Esophagus (tissue), 2 donors: ENCODE measurements at regions not wholly inside any gene's neighbourhood (a gene's known extent, or its start where the extent isn't known, plus 50 kb on each side); places are given as distances from the start of the nearest gene placed in this dataset.

Source experiments
- H3K27ac ChIP-seq, 2 donors: one replicate each; pipeline ENCODE4 v1.5.1; 2013; ENCODE audit warnings: low read depth in 2 of 2, mild to moderate bottlenecking in 2 of 2, inconsistent platforms in 1 of 2, low read length in 1 of 2, moderate library complexity in 1 of 2
- H3K27me3 ChIP-seq, 2 donors: one replicate each; pipeline ENCODE4 v1.6.1; 2013; ENCODE audit warnings: low read length in 2 of 2, control low read depth in 1 of 2, mild to moderate bottlenecking in 1 of 2; ENCODE audit not compliant: insufficient read depth in 2 of 2, control insufficient read depth in 1 of 2
- H3K36me3 ChIP-seq, 2 donors: one replicate each; pipeline ENCODE4 v1.6.1; 2013; ENCODE audit warnings: low read length in 1 of 2; ENCODE audit not compliant: control insufficient read depth in 2 of 2, insufficient read depth in 2 of 2
- H3K4me1 ChIP-seq, 2 donors: one replicate each; pipeline ENCODE4 v1.6.1; 2013; ENCODE audit warnings: low read length in 1 of 2; ENCODE audit not compliant: control insufficient read depth in 2 of 2, insufficient read depth in 2 of 2
- H3K4me3 ChIP-seq, 2 donors: one replicate each; pipeline ENCODE4 v1.5.1; 2013; ENCODE audit warnings: low read length in 2 of 2, mild to moderate bottlenecking in 2 of 2, low read depth in 1 of 2, moderate library complexity in 1 of 2
- H3K9me3 ChIP-seq, 2 donors: one replicate each; pipeline ENCODE4 v1.6.1; 2013; ENCODE audit warnings: mild to moderate bottlenecking in 2 of 2, low read depth in 1 of 2, low read length in 1 of 2, moderate library complexity in 1 of 2; ENCODE audit not compliant: control insufficient read depth in 2 of 2, insufficient read depth in 1 of 2
- WGBS, 2 donors: extraction: QIAGEN DNeasy Blood & Tissue Kit; methylation state at CpG; one replicate each; pipeline ENCODE4 v1.1.7; 2013; 5-methylcytosine and 5-hydroxymethylcytosine counted together
- donor health status: healthy with polysubstance abuse.
- donor health status: Bipolar disorder and iron deficiency.

DNA sequence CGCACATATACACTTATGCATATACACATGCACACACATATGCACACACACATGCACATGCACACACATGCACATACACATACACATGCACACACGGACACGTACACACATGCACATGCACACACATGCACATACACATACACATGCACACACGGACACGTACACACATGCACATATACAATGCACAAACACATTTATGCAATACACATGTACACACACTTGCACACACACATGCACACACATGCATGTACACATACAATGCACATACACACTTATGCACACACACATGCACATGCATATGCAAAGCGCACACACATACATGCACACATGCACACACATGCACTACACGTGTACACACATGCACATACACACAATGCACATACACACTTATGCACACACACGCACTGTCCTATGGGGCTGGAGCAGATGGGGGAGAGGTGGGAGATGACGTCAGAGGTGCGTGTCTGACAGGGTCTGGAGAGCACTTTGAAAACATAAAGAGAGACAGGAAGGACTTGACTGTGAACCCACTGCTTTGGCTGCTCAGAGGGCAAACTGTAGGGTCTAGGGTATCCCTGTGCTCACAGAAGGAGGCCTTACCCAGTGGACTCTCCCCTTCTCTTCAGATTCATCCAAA lies 108.2 kb downstream of the UQCRFS1 start:
- H3K9me3 ChIP-seq, result no peaks in the 10 kb centered on the region
- H3K27me3 ChIP-seq, result no peaks in the 10 kb centered on the region
- H3K36me3 ChIP-seq, result no peaks in the 10 kb centered on the region
- H3K27ac ChIP-seq, result no peak overlapping the region
- no peak overlapping the region for H3K4me3 ChIP-seq
- peaks cover 0 to 2% of the 10 kb centered on the region in 2 donors for H3K4me1 ChIP-seq
- WGBS, 2 donors, result 90 to 93% methylated on average over 10 of the region's 10 CpGs

DNA sequence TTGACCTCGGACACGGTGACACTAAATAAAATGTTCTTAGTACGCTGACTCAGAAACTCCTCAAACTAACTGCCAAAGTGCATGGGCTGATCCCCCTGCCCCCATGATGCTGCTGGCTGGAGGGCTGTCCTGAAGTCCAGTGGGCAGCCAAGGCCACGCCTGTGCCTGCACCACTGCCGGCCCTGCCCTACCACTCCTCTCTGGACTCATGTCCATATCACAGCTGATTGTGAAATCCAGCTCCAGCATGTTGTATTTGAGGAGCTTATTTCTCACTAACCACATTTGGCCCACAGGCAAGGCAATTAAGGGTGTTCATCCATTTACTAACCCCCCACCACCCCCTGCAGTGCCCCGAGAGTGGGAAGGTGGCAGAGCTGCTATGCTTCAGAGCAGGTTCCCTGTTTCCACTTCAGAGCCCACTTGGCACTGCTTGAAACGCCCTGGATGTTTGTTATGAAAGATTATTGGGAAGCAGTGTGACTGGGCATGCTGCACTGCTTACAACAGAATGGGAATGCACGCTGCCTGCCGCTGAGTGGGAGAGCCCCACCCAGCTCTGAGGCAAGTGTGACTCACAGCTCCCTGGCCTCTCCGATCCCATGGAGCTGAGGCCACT lies 114.0 kb downstream of the UQCRFS1 start:
- WGBS, 2 donors, result 35 to 46% methylated on average over 10 of the region's 10 CpGs
- H3K27ac ChIP-seq, result peak overlapping the region; percentile 83 to 87
- H3K36me3 ChIP-seq, result no peaks in the 10 kb centered on the region
- no peaks in the 10 kb centered on the region for H3K27me3 ChIP-seq
- no peak overlapping the region for H3K4me3 ChIP-seq
- H3K9me3 ChIP-seq, result no peaks in the 10 kb centered on the region
- peaks cover 0 to 9% of the 10 kb centered on the region in 2 donors for H3K4me1 ChIP-seq

GRCh38 chr19:29098091-29098490 lies 114.9 kb downstream of the UQCRFS1 start:
- Histone ChIP-seq H3K4me3 (no peak overlapping the region), H3K9me3 (no peaks in the 10 kb centered on the region), H3K27ac (no peak overlapping the region), H3K4me1 (peaks cover 0 to 9% of the 10 kb centered on the region in 2 donors), H3K36me3 (no peaks in the 10 kb centered on the region), H3K27me3 (no peaks in the 10 kb centered on the region)
- whole genome bisulfite sequencing, 2 donors, result 59 to 65% methylated on average over 8 of the region's 8 CpGs

GRCh38 chr19:29096896-29097295 lies 116.1 kb downstream of the UQCRFS1 start:
- WGBS, 2 donors, result 64 to 73% methylated on average over 2 of the region's 2 CpGs
- Histone ChIP-seq H3K9me3 (no peaks in the 10 kb centered on the region), H3K27ac (no peak overlapping the region)

DNA sequence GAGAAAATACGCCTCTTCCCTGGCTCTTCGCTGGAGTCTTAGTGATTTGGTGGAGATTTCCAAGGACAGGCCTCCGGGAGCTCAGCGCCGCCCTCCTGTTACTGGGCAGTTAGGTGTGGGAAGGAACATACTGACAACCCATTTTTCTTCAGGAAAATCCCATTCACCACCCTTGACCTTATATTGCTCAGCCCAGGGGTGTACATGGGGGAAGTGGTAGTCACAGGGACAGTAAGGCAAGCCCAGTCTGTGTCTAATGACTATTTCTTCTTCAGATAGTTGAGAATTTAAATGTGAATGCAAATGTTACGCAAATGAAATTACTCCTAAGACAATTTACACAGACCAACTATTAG lies 119.4 kb downstream of the UQCRFS1 start:
- Histone ChIP-seq H3K4me3 (no peak overlapping the region), H3K4me1 (peaks cover 0 to 1% of the 10 kb centered on the region in 2 donors), H3K36me3 (no peaks in the 10 kb centered on the region), H3K9me3 (no peaks in the 10 kb centered on the region), H3K27me3 (no peaks in the 10 kb centered on the region), H3K27ac (no peak overlapping the region)
- WGBS, 2 donors, result 87% methylated on average over 6 of the region's 6 CpGs

More at GRCh38 chr19:29096896-29097295, 116.1 kb downstream of the UQCRFS1 start:
- Histone ChIP-seq H3K4me3 (no peak overlapping the region), H3K36me3 (no peaks in the 10 kb centered on the region), H3K4me1 (peaks cover 0 to 9% of the 10 kb centered on the region in 2 donors), H3K27me3 (no peaks in the 10 kb centered on the region)

DNA sequence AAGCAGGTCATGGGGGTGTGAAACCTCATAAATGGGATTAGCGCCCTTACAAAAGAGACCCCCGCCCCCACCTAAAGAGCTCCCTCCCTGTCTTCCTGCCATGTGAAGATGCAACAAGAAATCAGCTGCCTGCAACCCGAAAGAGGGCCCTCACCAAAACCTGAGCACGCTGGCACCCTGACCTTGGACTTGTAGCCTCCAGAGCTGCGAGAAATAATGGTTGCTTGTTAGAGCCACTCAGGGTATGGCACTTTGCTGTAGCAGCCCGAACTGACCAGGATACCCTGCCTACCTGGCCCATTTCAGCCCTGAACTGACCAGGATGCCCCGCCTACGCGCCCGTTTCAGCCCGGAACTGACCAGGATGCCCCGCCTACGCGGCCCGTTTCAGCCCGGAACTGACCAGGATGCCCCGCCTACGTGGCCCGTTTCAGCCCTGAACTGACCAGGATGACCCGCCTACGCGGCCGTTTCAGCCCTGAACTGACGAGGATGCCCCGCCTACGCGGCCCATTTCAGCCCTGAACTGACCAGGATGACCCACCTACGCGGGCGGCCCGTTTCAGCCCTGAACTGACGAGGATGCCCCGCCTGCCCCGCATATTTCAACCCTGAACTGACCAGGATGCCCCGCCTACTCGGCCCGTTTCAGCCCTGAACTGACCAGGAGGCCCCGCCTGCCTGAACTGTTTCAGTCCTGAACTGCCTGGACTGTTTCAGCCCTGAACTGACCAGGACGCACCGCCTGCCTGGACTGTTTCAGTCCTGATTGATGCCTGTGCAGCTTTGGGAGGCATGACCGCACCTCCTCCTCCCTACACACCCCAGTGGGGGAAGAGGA lies 120.0 kb downstream of the UQCRFS1 start:
- H3K9me3 ChIP-seq, result no peaks in the 10 kb centered on the region
- no peak overlapping the region for H3K4me3 ChIP-seq
- no peaks in the 10 kb centered on the region for H3K4me1 ChIP-seq
- H3K36me3 ChIP-seq, result no peaks in the 10 kb centered on the region
- 89 to 91% methylated on average over 41 of the region's 41 CpGs for WGBS, 2 donors
- H3K27me3 ChIP-seq, result no peaks in the 10 kb centered on the region
- H3K27ac ChIP-seq, result no peak overlapping the region

GRCh38 chr19:29090783-29091526 lies 122.0 kb downstream of the UQCRFS1 start:
- no peak overlapping the region for H3K4me3 ChIP-seq
- H3K9me3 ChIP-seq, result no peaks in the 10 kb centered on the region
- no peaks in the 10 kb centered on the region for H3K36me3 ChIP-seq
- H3K27me3 ChIP-seq, result no peaks in the 10 kb centered on the region
- H3K4me1 ChIP-seq, result no peaks in the 10 kb centered on the region
- no peak overlapping the region for H3K27ac ChIP-seq
- 64 to 70% methylated on average over 7 of the region's 7 CpGs for WGBS, 2 donors

GRCh38 chr19:29089315-29089870 lies 123.6 kb downstream of the UQCRFS1 start:
- Histone ChIP-seq H3K4me3 (no peak overlapping the region), H3K27me3 (no peaks in the 10 kb centered on the region), H3K4me1 (no peaks in the 10 kb centered on the region), H3K9me3 (no peaks in the 10 kb centered on the region), H3K36me3 (no peaks in the 10 kb centered on the region), H3K27ac (no peak overlapping the region)
- WGBS, 2 donors, result 86 to 94% methylated on average over 8 of the region's 8 CpGs

- WGBS, 2 donors, result 71 to 77% methylated on average over 9 of the region's 9 CpGs
These were observed 124.2 kb downstream of the UQCRFS1 start for GRCh38 chr19:29088761-29089160.

More at GRCh38 chr19:29088761-29089160, 124.2 kb downstream of the UQCRFS1 start:
- Histone ChIP-seq H3K4me1 (no peaks in the 10 kb centered on the region), H3K4me3 (no peak overlapping the region), H3K36me3 (no peaks in the 10 kb centered on the region), H3K27ac (no peak overlapping the region), H3K27me3 (no peaks in the 10 kb centered on the region), H3K9me3 (no peaks in the 10 kb centered on the region)
